ENCODE measurements at regions not wholly inside any gene's neighbourhood (a gene's known extent, or its start where the extent isn't known, plus 50 kb on each side); places are given as distances from the start of the nearest gene placed in this dataset.

- Histone ChIP-seq H3K79me1 (ENCODE audit: insufficient read depth, low read depth, low read length, poor library complexity, severe bottlenecking) (no peaks in the 10 kb centered on the region), H3T11ph (ENCODE audit: low read length) (no peak overlapping the region), H4K91ac (ENCODE audit: insufficient read length, low read depth, low read length) (no peak overlapping the region), H3K23ac (ENCODE audit: insufficient read length, low read depth, low read length) (no peak overlapping the region), H3K9me3 (ENCODE audit: control insufficient read depth, low read depth, low read length) (no peaks in the 10 kb centered on the region), H3K23me2 (ENCODE audit: insufficient read length, low read depth, low read length, poor library complexity, severe bottlenecking) (no peaks in the 10 kb centered on the region), H2BK15ac (ENCODE audit: low read depth, low read length) (no peak overlapping the region), H3K79me2 (ENCODE audit: insufficient read depth, low read length) (no peaks in the 10 kb centered on the region), H4K5ac (ENCODE audit: insufficient read length, low read depth, low read length) (no peak overlapping the region), H3K14ac (ENCODE audit: insufficient read depth, low read length) (no peak overlapping the region), H3K56ac (ENCODE audit: insufficient read length, low read depth, low read length) (no peak overlapping the region), H2BK5ac (ENCODE audit: insufficient read length, low read length) (no peak overlapping the region), H3K27me3 (ENCODE audit: insufficient read depth, low read length) (no peaks in the 10 kb centered on the region), H2AK5ac (ENCODE audit: insufficient read length, low read length) (no peak overlapping the region), H4K20me1 (ENCODE audit: control insufficient read depth, insufficient read depth, insufficient read length) (no peaks in the 10 kb centered on the region), H3K4me1 (ENCODE audit: insufficient read depth, low read length) (no peaks in the 10 kb centered on the region), H2AFZ (ENCODE audit: low read length) (no peak overlapping the region), H3K27ac (ENCODE audit: insufficient read length, low read depth, low read length) (no peak overlapping the region), H3K4ac (ENCODE audit: low read depth, low read length) (no peak overlapping the region), H3K4me2 (ENCODE audit: insufficient read depth, insufficient read length, low read length) (no peak overlapping the region), H2BK120ac (ENCODE audit: low read depth, low read length, poor library complexity, severe bottlenecking) (no peak overlapping the region), H2BK12ac (ENCODE audit: insufficient read length, low read depth, low read length) (no peak overlapping the region), H3K18ac (ENCODE audit: insufficient read length, low read depth, low read length) (no peak overlapping the region), H2BK20ac (ENCODE audit: low read depth, low read length, poor library complexity, severe bottlenecking) (no peak overlapping the region), H3K9ac (ENCODE audit: extremely low read depth, insufficient read length, low read length) (no peak overlapping the region), H4K8ac (replicated peaks; ENCODE audit: insufficient read length, low read depth, low read length) (no peak overlapping the region)
- no peak for DNase-seq
- no peaks in the 10 kb centered on the region for H3K27me3 Mint-ChIP-seq (ENCODE audit: low read depth)
- no peak overlapping the region for H3K4me3 Mint-ChIP-seq
- H3K4me1 Mint-ChIP-seq, result no peaks in the 10 kb centered on the region
- no peak overlapping the region for H3K27ac Mint-ChIP-seq
- no peaks in the 10 kb centered on the region for H3K9me3 Mint-ChIP-seq
- no CpG with 5 or more reads among the region's 4 CpGs for WGBS (ENCODE audit: extremely low coverage, insufficient read length, low lambda C conversion rate)
- H3K36me3 Mint-ChIP-seq (ENCODE audit: insufficient read depth in 1 of 3, low read depth in 3 of 3), result no peaks in the 10 kb centered on the region
- TF ChIP-seq CTCF (conservative IDR thresholded peaks at IDR 0.05), result no peak
Measured at GRCh38 chr13:58235454-58235853, 603.9 kb downstream of the PCDH17 start.
